GM04504 (cell line): ENCODE measurements at regions not wholly inside any gene's neighbourhood (a gene's known extent, or its start where the extent isn't known, plus 50 kb on each side); places are given as distances from the start of the nearest gene placed in this dataset.
"Not testable (repeated sequence)": the region's sequence is repeated elsewhere in the genome, so short reads cannot be mapped to it uniquely, and the experiment has no call there.

Experiments used
- DNase-seq: peaks from one replicate; pipeline ENCODE4 v3.0.0-alpha.2; 2012; ENCODE audit warnings: low read depth

- no peak for DNase-seq
Measured at GRCh38 chr2:194539425-194539824, 1117.6 kb upstream of the SLC39A10 start.

DNA sequence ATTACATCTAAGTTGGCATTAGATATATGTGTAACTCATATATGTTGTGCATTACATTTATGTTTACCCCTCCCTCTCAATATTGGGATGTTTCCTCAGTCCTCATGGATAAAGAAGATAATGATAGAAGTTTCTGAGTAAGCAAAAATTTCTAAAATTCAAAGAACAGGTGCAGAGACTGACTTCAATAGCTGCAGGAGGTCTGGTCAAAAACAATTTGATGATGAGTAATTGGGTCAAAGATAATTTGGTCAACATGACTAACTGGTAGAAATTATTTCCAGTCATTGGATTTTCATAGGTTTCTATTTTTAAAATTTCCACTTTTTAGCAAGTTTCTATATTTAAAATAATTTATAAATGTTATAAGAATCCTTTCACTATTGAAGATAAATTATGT lies 1130.9 kb upstream of the SLC39A10 start:
- no peak for DNase-seq

DNA sequence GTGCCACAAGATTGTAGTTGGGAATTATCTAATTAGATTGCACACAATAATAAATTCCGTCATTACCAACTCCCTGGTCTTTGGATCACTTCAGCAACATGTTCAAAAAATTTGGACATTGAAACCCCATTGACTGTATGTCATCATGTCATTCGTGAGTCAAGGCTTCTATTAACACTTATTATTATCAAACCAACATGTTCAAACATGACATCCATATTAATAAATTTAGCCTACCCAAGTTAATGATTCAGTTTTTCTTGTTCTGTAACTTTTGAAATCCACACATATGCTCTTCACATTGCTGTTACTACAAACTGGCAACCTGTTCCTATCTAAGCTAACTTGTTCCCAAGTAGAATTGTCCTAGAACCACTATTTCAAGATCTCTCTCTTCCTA lies 1142.7 kb upstream of the SLC39A10 start:
- DNase-seq, result no peak

DNA sequence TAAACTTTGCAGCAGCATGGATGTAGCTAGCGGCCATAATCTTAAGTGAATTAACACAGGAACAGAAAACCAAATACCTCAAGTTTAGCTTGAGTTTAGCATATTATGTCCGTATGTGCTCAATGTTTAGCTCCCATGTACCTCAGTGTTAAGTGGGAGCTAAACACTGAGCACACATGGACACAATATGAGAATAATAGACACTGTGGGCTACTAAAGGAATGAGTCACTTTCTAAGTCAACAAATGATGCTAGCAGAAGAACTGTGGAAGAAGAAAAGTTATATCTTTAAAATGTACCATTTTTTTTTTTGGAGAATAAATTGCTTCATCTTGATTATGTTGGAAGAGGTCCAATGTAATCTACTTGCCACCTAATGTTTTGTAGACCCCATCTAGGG lies 1146.0 kb upstream of the SLC39A10 start:
- DNase-seq, result not testable (repeated sequence)

DNA sequence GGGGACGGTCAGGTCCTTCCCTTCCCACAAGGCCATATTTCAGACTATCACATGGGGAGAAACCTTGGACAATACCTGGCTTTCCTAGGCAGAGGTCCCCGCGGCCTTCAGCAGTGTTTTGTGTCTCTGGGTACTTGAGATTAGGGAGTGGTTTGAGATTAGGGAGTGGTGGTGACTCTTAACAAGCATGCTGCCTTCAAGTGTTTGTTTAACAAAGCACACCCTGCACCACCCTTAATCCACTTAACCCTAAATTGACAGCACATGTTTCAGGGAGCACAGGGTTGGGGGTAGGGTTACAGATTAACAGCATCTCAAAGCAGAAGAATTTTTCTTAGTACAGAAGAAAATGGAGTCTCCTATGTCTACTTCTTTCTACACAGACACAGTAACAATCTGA lies 1152.2 kb upstream of the SLC39A10 start:
- DNase-seq, result not testable (repeated sequence)

DNA sequence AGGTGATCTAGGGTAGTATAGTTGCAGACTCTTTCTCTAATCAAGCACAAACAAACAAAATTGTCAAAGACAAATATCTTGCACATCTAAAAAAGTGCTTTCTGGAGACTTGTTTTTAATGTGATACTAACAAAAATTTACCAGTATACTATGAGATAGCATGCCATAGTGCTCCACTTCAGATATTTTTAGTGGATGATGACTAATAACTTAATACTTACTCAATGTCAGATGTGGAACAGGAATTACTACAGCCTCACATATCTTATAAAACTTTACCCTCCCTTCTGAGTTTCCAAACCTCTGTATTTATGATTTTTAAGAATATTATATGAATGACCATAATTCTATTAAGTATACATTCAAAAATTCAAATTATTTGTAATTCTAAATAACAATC lies 1162.0 kb upstream of the SLC39A10 start:
- no peak for DNase-seq

DNA sequence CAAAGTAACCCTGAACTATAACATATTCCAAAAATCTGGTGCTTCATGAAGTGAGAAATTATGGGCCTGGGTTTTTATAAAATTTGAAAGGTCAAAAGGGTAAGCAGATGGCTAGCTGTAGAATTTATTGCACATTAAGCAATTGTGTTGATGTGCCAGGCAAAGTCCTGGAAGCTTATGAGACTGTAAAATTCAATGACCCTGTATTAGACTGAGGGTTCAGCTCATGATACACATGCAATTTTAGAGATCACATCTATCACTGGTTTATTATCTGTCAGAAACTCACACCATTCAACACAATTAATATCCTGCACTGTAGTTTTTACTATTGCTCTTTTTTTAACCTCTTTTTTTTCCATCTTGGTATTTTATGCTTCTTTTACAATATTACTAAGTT lies 1162.6 kb upstream of the SLC39A10 start:
- DNase-seq, result no peak

GRCh38 chr2:194491409-194492115 lies 1165.5 kb upstream of the SLC39A10 start:
- DNase-seq, result no peak

- DNase-seq, result no peak
Measured at GRCh38 chr2:194486326-194486725, 1170.7 kb upstream of the SLC39A10 start.

DNA sequence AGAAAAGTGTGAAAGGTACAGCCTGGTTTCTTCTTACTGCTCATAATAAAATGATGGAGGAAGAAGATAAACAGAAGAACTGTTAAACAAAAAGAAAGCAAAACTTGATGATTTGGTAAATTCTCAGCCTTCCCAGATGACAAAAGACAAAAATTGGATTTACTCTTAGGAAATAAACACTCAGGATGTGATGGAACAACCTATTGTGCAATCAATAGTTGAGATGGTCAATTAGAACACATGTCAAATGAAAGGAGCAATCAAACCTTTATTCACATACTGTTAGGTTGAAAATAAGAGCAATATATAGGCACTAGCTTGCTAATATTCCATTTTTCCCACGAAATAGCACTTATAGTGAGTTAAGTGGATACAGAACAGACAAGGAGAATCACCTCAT lies 1174.0 kb upstream of the SLC39A10 start:
- DNase-seq, result no peak

DNA sequence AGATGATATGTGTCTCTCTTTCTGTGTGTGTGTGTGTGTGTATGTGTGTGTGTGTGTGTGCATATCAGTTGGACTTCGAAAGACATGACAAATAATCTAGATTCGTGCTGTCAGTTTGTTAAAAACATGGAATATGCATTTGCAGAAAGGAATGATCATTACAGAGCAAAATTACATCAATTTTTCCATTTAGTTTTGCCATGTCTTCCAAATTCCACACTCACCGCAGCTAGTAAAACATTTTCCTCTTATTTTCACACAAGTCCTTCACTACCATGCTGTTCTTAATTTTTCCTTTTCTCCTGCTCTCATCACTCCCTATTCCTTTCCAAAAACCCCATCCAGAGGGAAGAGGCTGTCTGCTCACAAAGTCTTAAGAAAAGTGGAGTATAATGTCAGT lies 1191.4 kb upstream of the SLC39A10 start:
- DNase-seq, result no peak

DNA sequence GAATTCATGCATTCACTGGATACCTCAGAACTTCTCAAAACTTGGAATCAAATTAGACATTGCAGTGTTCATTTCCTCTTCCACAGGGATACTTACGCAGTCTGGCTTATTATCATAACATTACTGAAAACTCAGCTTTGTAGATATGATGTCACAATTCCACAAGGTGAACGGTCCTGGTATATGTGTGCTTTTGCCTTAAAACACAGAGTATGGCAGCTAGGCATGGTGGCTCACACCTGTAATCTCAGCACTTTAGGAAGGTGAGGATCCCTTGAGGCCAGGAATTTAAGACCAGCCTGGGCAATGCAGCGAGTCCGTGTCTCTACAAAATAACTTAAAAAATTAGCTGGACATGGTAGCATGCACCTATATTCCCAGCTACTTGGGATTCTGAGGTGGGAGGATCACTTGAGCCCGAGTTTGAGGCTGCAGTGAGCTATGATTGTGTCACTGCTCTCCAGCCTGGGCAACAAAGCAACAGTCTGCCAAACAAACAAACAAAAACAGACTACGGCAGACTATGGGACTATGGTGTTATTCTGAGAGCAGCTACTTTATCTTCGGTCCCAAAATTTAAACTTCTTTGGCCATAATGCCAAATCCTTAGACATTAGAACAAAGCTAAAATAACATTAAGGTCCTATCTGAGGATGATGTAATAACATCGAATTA lies 1191.9 kb upstream of the SLC39A10 start:
- no peak for DNase-seq

GRCh38 chr2:194462883-194463282 lies 1194.1 kb upstream of the SLC39A10 start:
- DNase-seq, result not testable (repeated sequence)

- DNase-seq, result no peak
Measured at GRCh38 chr2:194455358-194455757, 1201.7 kb upstream of the SLC39A10 start.

GRCh38 chr2:194452504-194452903 lies 1204.5 kb upstream of the SLC39A10 start:
- no peak for DNase-seq

GRCh38 chr2:194445226-194445625 lies 1211.8 kb upstream of the SLC39A10 start:
- DNase-seq, result no peak

DNA sequence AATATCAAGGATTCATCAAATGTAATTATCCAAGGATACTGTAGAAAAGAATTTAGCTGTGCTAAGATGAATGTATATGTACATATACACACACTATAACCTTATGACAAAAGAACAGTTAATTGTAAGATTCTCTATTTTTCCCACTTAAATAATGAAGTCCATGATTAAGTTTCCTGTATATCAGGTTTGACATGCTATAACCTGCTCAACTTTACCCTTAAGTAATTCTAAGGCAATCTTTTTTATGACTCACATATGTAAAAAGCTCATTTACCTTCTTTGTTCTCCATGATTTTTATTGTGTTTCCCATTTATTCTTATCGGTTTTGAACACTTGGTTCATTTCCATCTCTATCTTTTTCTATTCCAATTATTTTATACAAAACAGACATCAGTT lies 1213.1 kb upstream of the SLC39A10 start:
- no peak for DNase-seq

DNA sequence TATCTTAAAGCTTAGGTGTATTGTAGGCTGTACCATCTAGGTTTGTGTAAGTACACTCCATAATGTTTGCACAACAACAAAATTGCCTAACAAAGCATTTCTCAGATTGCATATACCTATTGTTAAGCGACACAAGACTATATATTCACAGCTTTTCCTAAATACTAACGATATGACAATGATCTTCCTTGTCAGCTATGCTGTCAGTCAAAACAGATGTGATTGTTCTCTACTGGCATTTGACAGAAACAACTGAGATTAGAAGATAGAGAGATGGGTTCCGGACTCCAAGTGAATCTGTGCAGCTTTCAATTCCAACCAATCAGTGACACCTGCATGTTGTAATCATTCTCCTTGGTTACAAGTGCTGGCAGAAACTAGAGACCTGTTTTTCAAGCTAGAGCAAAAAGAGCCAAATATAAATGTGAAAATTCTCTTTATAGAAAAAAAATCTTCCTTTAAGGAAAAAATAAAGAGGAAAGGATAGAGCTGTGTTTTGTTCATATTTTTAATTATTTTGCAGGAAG lies 1232.3 kb upstream of the SLC39A10 start:
- DNase-seq, result no peak

DNA sequence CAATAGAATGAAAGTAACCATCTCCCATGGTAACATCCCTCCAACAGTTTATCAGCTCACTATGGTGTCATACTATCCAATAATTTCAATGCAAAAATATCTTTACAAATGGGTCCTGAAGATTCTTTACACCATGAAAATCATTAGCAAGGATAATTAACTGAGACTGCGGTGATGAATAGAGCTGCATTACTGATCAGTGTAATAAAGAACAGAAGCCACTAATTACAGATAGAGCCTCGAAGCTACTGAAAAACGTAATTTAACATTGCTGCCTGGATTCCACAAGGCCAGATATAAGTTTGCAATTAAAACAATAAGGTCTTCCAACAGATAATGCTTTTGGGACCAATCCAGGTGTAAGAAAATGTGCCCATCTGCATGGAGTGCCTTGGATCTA lies 1245.8 kb upstream of the SLC39A10 start:
- DNase-seq, result no peak

GRCh38 chr2:194395818-194396217 lies 1261.2 kb upstream of the SLC39A10 start:
- no peak for DNase-seq

GRCh38 chr2:194385376-194385775 lies 1271.7 kb upstream of the SLC39A10 start:
- DNase-seq, result no peak

- no peak for DNase-seq
Measured at GRCh38 chr2:194383401-194383800, 1273.6 kb upstream of the SLC39A10 start.

DNA sequence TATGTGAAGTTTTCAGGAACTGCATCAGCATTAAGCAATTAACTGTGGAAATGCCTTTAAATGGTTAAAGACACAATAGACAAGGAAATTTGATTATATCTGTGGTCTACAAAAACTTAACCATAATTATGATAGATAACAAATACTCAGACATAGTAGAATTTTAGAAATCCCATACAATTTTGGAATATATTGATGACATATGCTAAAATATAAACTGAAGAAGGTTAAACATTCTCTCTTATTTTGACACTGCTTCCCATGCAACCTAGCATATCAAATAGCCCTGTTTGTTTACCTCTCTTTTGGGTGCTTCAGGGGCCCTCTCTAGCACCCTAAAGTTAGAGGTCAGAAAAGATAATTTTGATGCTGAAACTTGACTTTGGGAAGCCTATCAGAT lies 1274.8 kb upstream of the SLC39A10 start:
- no peak for DNase-seq

DNA sequence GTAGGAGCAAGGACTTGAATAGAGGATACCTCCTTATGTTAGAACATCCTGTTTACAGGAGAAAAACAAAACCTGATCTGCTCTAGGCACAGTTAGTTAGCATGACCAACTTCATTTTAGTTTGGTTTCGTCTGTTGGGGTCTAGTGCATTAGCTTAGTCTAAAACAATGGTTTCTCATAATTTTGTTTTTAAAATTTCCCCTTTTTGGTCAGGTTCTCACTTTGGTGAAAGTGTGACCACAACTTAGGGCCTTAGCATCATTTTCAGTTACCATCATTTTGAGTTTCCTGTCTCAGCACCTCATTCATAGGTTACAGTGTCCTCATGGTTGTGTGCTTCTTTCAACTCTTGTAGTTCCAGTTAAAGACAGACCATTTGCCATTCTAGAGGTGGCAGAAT lies 1277.0 kb upstream of the SLC39A10 start:
- DNase-seq, result no peak
